PC-3 (cell line): ENCODE measurements at regions not wholly inside any gene's neighbourhood (a gene's known extent, or its start where the extent isn't known, plus 50 kb on each side); places are given as distances from the start of the nearest gene placed in this dataset.
"Not testable (repeated sequence)": the region's sequence is repeated elsewhere in the genome, so short reads cannot be mapped to it uniquely, and the experiment has no call there.

Experiments
- ATAC-seq: fragments of 200-7000 bp; cut with Tn5 transposase; 2 replicates; pipeline ENCODE4 v1.9.1; 2020; ENCODE audit warnings: mild to moderate bottlenecking, moderate library complexity
- BruUV-seq: library from RNA; stranded (reverse); fragments of 400-500 nt; replicated peaks from 2 replicates; lab custom pipeline; 2021; lab: Mats Ljungman, UMichigan
- CTCF ChIA-PET: fragments of 300-600 bp; sonication (Branson Sonifier 250); formaldehyde crosslinking; loops from one replicate; lab custom pipeline; 2022; ENCODE audit warnings: antibody characterized with exemption; lab: Charles Lee
- POLR2A ChIA-PET: fragments of 300-600 bp; sonication (Branson Sonifier 250); formaldehyde crosslinking; loops from one replicate; lab custom pipeline; 2022; ENCODE audit warnings: antibody characterized with exemption; ENCODE audit not compliant: unreplicated experiment; lab: Charles Lee
- DNase-seq: peaks from one replicate; pipeline ENCODE4 v3.0.0-alpha.2; 2015
- H2AFZ ChIP-seq: fragments of 300-600 bp; sonication (generic); 2 replicates; pipeline ENCODE4 v1.6.0; 2016; ENCODE audit warnings: antibody characterized with exemption, low read length
- H3F3A ChIP-seq: fragments of 300-600 bp; sonication (generic); one replicate; pipeline ENCODE4 v1.6.0; 2017; ENCODE audit warnings: antibody characterized with exemption, low read length, control low read depth, mild to moderate bottlenecking; ENCODE audit not compliant: unreplicated experiment
- H3K27ac ChIP-seq: fragments of 300-600 bp; sonication (generic); 2 replicates; pipeline ENCODE4 v1.5.1; 2016; ENCODE audit warnings: mild to moderate bottlenecking, low read length
- H3K27me3 ChIP-seq: fragments of 300-600 bp; sonication (generic); 2 replicates; pipeline ENCODE4 v1.6.1; 2016; ENCODE audit warnings: low read length, mixed read lengths
- H3K36me3 ChIP-seq: fragments of 300-600 bp; sonication (generic); 2 replicates; pipeline ENCODE4 v1.6.1; 2016; ENCODE audit warnings: low read depth, mixed run types, low read length, mixed read lengths
- H3K4me1 ChIP-seq: fragments of 300-600 bp; sonication (generic); 2 replicates; pipeline ENCODE4 v1.5.1; 2016; ENCODE audit warnings: low read length; ENCODE audit not compliant: insufficient read depth
- H3K4me2 ChIP-seq: fragments of 300-600 bp; sonication (generic); 2 replicates; pipeline ENCODE4 v1.6.0; 2016; ENCODE audit warnings: low read length
- H3K4me3 ChIP-seq: fragments of 300-600 bp; sonication (generic); 2 replicates; pipeline ENCODE4 v1.5.1; 2016; ENCODE audit warnings: mild to moderate bottlenecking, low read length, mixed read lengths
- H3K79me2 ChIP-seq: fragments of 300-600 bp; sonication (generic); 2 replicates; pipeline ENCODE4 v1.6.1; 2017; ENCODE audit warnings: low read length, mixed read lengths
- H3K9ac ChIP-seq: fragments of 300-600 bp; sonication (generic); 2 replicates; pipeline ENCODE4 v1.6.0; 2016; ENCODE audit warnings: mild to moderate bottlenecking, low read length
- H3K9me2 ChIP-seq: fragments of 300-600 bp; sonication (generic); replicated peaks from 2 replicates; pipeline ENCODE4 v1.6.1; 2016; ENCODE audit warnings: mixed run types, low read length, mixed read lengths
- H3K9me3 ChIP-seq: fragments of 300-600 bp; sonication (generic); 2 replicates; pipeline ENCODE4 v1.6.1; 2016; ENCODE audit warnings: low read length, mixed read lengths
- H4K20me1 ChIP-seq: fragments of 300-600 bp; sonication (generic); 2 replicates; pipeline ENCODE4 v1.6.1; 2016; ENCODE audit warnings: low read length, mixed read lengths
- CTCF ChIP-seq: fragments of 300-600 bp; sonication (generic); conservative IDR thresholded peaks from 2 replicates; pipeline ENCODE4 v1.5.1; 2017; ENCODE audit warnings: antibody characterized with exemption, low read depth, mild to moderate bottlenecking, low read length
- EZH2 ChIP-seq: fragments of 300-600 bp; sonication (generic); IDR thresholded peaks from one replicate; pipeline ENCODE4 v1.6.1; 2017; ENCODE audit warnings: antibody characterized with exemption, mild to moderate bottlenecking, low read length; ENCODE audit not compliant: unreplicated experiment
- EZH2phosphoT487 ChIP-seq: fragments of 300-600 bp; sonication (generic); IDR thresholded peaks from 2 replicates; pipeline ENCODE4 v1.6.1; 2018; ENCODE audit warnings: mild to moderate bottlenecking, antibody characterized with exemption, low read length, borderline replicate concordance
- intact Hi-C: fragments of 100-400 bp; cut with micrococcal nuclease; formaldehyde crosslinking; loops from 2 replicates; pipeline ENCODE4 v1.9.0; 2023

GRCh38 chrX:3521396-3521795 lies 174.9 kb upstream of the MXRA5 start:
- Histone ChIP-seq H3K9ac (no peak overlapping the region), H3K36me3 (no peaks in the 10 kb centered on the region), H3K9me3 (no peaks in the 10 kb centered on the region), H3F3A (no peaks in the 10 kb centered on the region), H4K20me1 (no peaks in the 10 kb centered on the region), H3K27me3 (no peaks in the 10 kb centered on the region), H3K4me3 (no peak overlapping the region), H2AFZ (no peak overlapping the region), H3K9me2 (no peaks in the 10 kb centered on the region), H3K4me2 (no peak overlapping the region), H3K27ac (no peak overlapping the region), H3K79me2 (no peaks in the 10 kb centered on the region), H3K4me1 (peaks cover 4% of the 10 kb centered on the region; the same call in 1 of the 2 replicates)
- no TSS peak for BruUV-seq
- ChIA-PET POLR2A (no interaction called here), CTCF (no interaction called here)
- ATAC-seq (no peak), DNase-seq (no peak)
- no peak for TF ChIP-seq EZH2
- TF ChIP-seq EZH2phosphoT487, result no peak
- no peak for TF ChIP-seq CTCF
- intact Hi-C loops, result no loop called here

DNA sequence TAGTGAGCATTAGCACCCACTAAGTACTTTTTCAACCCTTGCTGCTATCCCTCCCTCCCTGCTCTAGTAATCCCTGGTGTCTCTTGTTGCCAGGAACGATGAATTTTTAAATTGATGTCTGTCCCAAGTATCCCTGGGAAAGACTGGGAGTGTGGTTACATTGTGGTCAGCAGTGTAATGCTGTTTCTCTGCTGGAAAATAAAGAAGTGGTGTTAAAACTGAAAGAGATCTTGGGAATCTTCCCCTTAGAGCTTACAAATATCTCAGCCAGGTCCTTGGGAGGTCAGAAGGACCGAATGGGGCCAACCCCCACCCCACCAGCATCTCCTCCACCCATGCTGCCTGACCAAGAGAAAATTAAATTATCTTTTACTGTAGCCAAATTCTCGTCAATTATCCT lies 174.5 kb upstream of the MXRA5 start:
- Histone ChIP-seq H3K4me3 (no peak overlapping the region), H3K27me3 (no peaks in the 10 kb centered on the region), H3K4me2 (no peak overlapping the region), H3K27ac (no peak overlapping the region), H3F3A (no peaks in the 10 kb centered on the region), H3K79me2 (no peaks in the 10 kb centered on the region), H3K4me1 (peaks cover 4% of the 10 kb centered on the region; the same call in 1 of the 2 replicates), H4K20me1 (no peaks in the 10 kb centered on the region), H3K9ac (no peak overlapping the region), H2AFZ (no peak overlapping the region), H3K9me2 (no peaks in the 10 kb centered on the region), H3K36me3 (no peaks in the 10 kb centered on the region), H3K9me3 (no peaks in the 10 kb centered on the region)
- intact Hi-C loops, result no loop called here
- DNase-seq (no peak), ATAC-seq (no peak)
- POLR2A ChIA-PET, result no interaction called here
- BruUV-seq, result no TSS peak
- no peak for TF ChIP-seq CTCF
- TF ChIP-seq EZH2phosphoT487, result no peak
- TF ChIP-seq EZH2, result no peak
- CTCF ChIA-PET, result no interaction called here

- Histone ChIP-seq H3K36me3 (no peaks in the 10 kb centered on the region), H4K20me1 (no peaks in the 10 kb centered on the region), H3K9ac (no peak overlapping the region), H3K9me3 (no peaks in the 10 kb centered on the region), H3F3A (no peaks in the 10 kb centered on the region), H2AFZ (no peak overlapping the region), H3K27ac (no peak overlapping the region), H3K9me2 (no peaks in the 10 kb centered on the region), H3K79me2 (no peaks in the 10 kb centered on the region), H3K4me3 (no peak overlapping the region), H3K27me3 (no peaks in the 10 kb centered on the region), H3K4me1 (peaks cover 4% of the 10 kb centered on the region; the same call in 1 of the 2 replicates), H3K4me2 (no peak overlapping the region)
- DNase-seq (no peak), ATAC-seq (no peak)
- TF ChIP-seq EZH2phosphoT487 (no peak), EZH2 (no peak), CTCF (no peak)
- BruUV-seq, result no TSS peak
- ChIA-PET POLR2A (no interaction called here), CTCF (no interaction called here)
- intact Hi-C loops, result no loop called here
These were observed 174.0 kb upstream of the MXRA5 start for GRCh38 chrX:3520458-3520857.

DNA sequence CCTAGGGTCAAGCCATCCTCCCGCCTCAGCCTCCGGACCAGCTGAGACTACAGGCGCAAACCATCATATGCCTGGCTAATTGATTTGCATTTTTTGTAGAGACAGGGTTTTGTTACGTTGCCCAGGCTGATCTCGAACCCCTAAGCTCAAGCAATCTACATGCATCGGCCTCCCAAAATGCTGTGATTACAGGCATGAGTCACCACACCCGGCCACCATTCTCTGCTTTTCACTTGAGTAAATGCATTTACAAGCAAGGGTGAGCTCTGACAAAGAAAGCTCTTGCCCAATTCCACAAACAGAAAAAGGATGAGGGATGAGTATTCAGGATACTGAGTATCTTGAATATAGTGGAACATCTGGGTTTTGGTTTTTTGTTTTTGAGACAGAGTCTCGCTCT lies 172.9 kb upstream of the MXRA5 start:
- H3K9ac ChIP-seq, CTCF ChIA-PET, H3K9me2 ChIP-seq, H2AFZ ChIP-seq, H3K79me2 ChIP-seq, H3K4me1 ChIP-seq, H3K9me3 ChIP-seq, ATAC-seq, H3K36me3 ChIP-seq, H3K27ac ChIP-seq, intact Hi-C loops, H4K20me1 ChIP-seq, BruUV-seq, H3K27me3 ChIP-seq, H3F3A ChIP-seq: not testable (repeated sequence)
- H3K4me2 ChIP-seq, result peak overlapping the region; percentile 71
- H3K4me3 ChIP-seq, result peak overlapping the region; percentile 42; the same call in 1 of the 2 replicates
- DNase-seq, result peak; percentile 16
- POLR2A ChIA-PET, result interaction anchor here (0.5 kb wide), 1 partner anchor 194 kb away, joined by 3 read pairs; the partner anchor contains the start of gene PRKX
